Uterus (tissue), 2 donors: ENCODE measurements at regions not wholly inside any gene's neighbourhood (a gene's known extent, or its start where the extent isn't known, plus 50 kb on each side); places are given as distances from the start of the nearest gene placed in this dataset.

ENCODE experiments used
- POLR2A ChIP-seq, 2 donors: fragments of 450-650 bp; IDR thresholded peaks; one replicate each; pipeline ENCODE4 v1.6.1; 2016; ENCODE audit warnings: antibody characterized with exemption in 2 of 2, mild to moderate bottlenecking in 1 of 2, moderate library complexity in 1 of 2
- TF ChIP-seq, protein P1 (sequence below), 4 experiments: fragments of 200-600 bp in 2 of 4; fragments of 450-650 bp in 2 of 4; sonication (generic) in 2 of 4; IDR thresholded peaks; one replicate each; pipeline ENCODE4 v1.5.1; 2016 to 2019; ENCODE audit warnings: antibody characterized with exemption in 4 of 4, mild to moderate bottlenecking in 2 of 4, moderate library complexity in 1 of 4

DNA sequence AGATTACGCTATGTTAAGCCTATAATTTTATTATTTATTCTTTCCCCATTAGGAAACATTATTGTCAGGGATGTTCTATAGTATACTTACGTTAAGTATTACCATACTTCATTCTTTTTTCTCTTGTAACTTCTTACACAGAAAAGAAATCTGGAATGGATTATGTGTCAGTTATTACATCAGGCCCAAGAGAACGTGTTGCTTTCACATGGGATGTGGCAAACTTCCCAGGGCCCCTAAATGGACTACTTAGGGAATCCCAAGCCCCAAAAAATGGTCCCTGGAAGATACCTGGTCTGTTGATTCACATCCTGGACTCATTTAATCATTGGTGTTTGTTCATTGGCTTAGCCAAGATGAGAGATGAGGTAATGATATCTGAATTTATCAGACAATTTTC, 249.8 kb downstream of the NRIP1 start:
- TF ChIP-seq, protein P1, sequence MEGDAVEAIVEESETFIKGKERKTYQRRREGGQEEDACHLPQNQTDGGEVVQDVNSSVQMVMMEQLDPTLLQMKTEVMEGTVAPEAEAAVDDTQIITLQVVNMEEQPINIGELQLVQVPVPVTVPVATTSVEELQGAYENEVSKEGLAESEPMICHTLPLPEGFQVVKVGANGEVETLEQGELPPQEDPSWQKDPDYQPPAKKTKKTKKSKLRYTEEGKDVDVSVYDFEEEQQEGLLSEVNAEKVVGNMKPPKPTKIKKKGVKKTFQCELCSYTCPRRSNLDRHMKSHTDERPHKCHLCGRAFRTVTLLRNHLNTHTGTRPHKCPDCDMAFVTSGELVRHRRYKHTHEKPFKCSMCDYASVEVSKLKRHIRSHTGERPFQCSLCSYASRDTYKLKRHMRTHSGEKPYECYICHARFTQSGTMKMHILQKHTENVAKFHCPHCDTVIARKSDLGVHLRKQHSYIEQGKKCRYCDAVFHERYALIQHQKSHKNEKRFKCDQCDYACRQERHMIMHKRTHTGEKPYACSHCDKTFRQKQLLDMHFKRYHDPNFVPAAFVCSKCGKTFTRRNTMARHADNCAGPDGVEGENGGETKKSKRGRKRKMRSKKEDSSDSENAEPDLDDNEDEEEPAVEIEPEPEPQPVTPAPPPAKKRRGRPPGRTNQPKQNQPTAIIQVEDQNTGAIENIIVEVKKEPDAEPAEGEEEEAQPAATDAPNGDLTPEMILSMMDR (IDR thresholded peaks at IDR 0.05) = no peak
- TF ChIP-seq POLR2A (IDR thresholded peaks at IDR 0.05) = no peak
